GM23248 (cell line): ENCODE measurements at regions not wholly inside any gene's neighbourhood (a gene's known extent, or its start where the extent isn't known, plus 50 kb on each side); places are given as distances from the start of the nearest gene placed in this dataset.

Experiments
- DNase-seq: peaks from one replicate; pipeline ENCODE4 v3.0.0-alpha.2; 2015
- H2AFZ ChIP-seq: fragments of 200-600 bp; sonication (generic); 2 replicates; pipeline ENCODE4 v1.6.1; 2016; ENCODE audit warnings: antibody characterized with exemption
- H3F3A ChIP-seq: fragments of 200-600 bp; sonication (generic); 2 replicates; pipeline ENCODE4 v1.6.1; 2016; ENCODE audit warnings: mild to moderate bottlenecking, antibody characterized with exemption, mixed run types; ENCODE audit not compliant: insufficient read depth
- H3K27ac ChIP-seq: fragments of 200-600 bp; sonication (generic); 2 replicates; pipeline ENCODE4 v1.5.1; 2016; ENCODE audit warnings: mild to moderate bottlenecking
- H3K27me3 ChIP-seq: fragments of 200-600 bp; sonication (generic); replicated peaks from 2 replicates; pipeline ENCODE4 v1.6.1; 2016; ENCODE audit warnings: mild to moderate bottlenecking; ENCODE audit not compliant: insufficient read depth
- H3K36me3 ChIP-seq: fragments of 200-600 bp; sonication (generic); 2 replicates; pipeline ENCODE4 v1.6.1; 2016; ENCODE audit warnings: low read depth, mild to moderate bottlenecking
- H3K4me1 ChIP-seq: fragments of 200-600 bp; sonication (generic); 2 replicates; pipeline ENCODE4 v1.6.1; 2016; ENCODE audit warnings: mild to moderate bottlenecking; ENCODE audit not compliant: insufficient read depth
- H3K4me2 ChIP-seq: fragments of 200-600 bp; sonication (generic); one replicate; pipeline ENCODE4 v1.6.1; 2016; ENCODE audit warnings: mild to moderate bottlenecking; ENCODE audit not compliant: unreplicated experiment
- H3K4me3 ChIP-seq: fragments of 200-600 bp; sonication (generic); 2 replicates; pipeline ENCODE4 v1.5.1; 2016; ENCODE audit warnings: mild to moderate bottlenecking
- H3K79me2 ChIP-seq: fragments of 200-600 bp; sonication (generic); 2 replicates; pipeline ENCODE4 v1.6.1; 2016; ENCODE audit warnings: mild to moderate bottlenecking; ENCODE audit not compliant: insufficient read depth
- H3K9ac ChIP-seq: fragments of 200-600 bp; sonication (generic); 2 replicates; pipeline ENCODE4 v1.6.1; 2016; ENCODE audit warnings: mild to moderate bottlenecking
- H3K9me2 ChIP-seq: fragments of 200-600 bp; sonication (generic); 2 replicates; pipeline ENCODE4 v1.6.1; 2016; ENCODE audit warnings: mixed run types, mild to moderate bottlenecking, moderate library complexity; ENCODE audit not compliant: insufficient read depth
- H3K9me3 ChIP-seq: fragments of 200-600 bp; sonication (generic); one replicate; pipeline ENCODE4 v1.6.1; 2017; ENCODE audit warnings: low read depth
- H4K20me1 ChIP-seq: fragments of 200-600 bp; sonication (generic); 2 replicates; pipeline ENCODE4 v1.6.0; 2016; ENCODE audit not compliant: insufficient read depth
- EZH2 ChIP-seq: fragments of 200-600 bp; sonication (generic); IDR thresholded peaks from 2 replicates; pipeline ENCODE4 v1.6.1; 2018; ENCODE audit warnings: antibody characterized with exemption, mild to moderate bottlenecking; ENCODE audit not compliant: insufficient read depth, poor library complexity, severe bottlenecking
- EZH2phosphoT487 ChIP-seq: fragments of 200-600 bp; sonication (generic); IDR thresholded peaks from 2 replicates; pipeline ENCODE4 v1.6.1; 2018; ENCODE audit warnings: antibody characterized with exemption, moderate library complexity, mild to moderate bottlenecking, low read depth; ENCODE audit not compliant: insufficient read depth
- WGBS, 2 experiments: methylation state at CpG; one replicate each; pipeline ENCODE4 v1.1.6; 2015 to 2017; ENCODE audit warnings: low lambda C conversion rate in 2 of 2, low coverage in 1 of 2; ENCODE audit errors: missing lambda C conversion rate in 2 of 2; 5-methylcytosine and 5-hydroxymethylcytosine counted together
- in situ Hi-C: fragments of 300-500 bp; cut with MboI; formaldehyde crosslinking; loops from 2 replicates; pipeline ENCODE4 v1.15.0; 2020

DNA sequence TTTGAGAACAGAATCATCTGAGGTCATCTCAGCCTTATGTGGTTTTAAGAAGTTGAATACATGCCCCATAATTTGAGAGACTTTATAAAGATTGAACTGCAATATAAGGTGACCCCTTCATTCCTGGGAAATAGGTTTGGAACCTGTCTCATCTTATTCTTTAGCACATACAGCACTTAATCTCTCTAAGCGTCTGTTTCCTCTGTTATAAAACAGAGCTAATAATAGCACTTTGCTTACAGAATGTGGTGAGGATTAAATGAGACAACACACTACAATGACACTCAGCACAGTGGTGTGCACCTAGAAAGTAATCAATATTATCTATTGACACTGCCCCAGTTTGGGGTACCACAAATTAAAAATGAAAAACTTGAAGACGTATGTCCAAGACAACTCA is 102.1 kb downstream of the DUSP6 start:
- no peak for TF ChIP-seq EZH2phosphoT487
- TF ChIP-seq EZH2, result no peak
- Histone ChIP-seq H3K9me3 (no peaks in the 10 kb centered on the region), H3K79me2 (no peaks in the 10 kb centered on the region), H3K27ac (no peak overlapping the region), H2AFZ (no peak overlapping the region), H3K36me3 (no peaks in the 10 kb centered on the region), H3K9ac (no peak overlapping the region), H3K4me1 (peaks cover 17% of the 10 kb centered on the region), H3F3A (peaks cover 19% of the 10 kb centered on the region), H4K20me1 (no peaks in the 10 kb centered on the region), H3K27me3 (no peaks in the 10 kb centered on the region), H3K4me2 (no peak overlapping the region), H3K4me3 (no peak overlapping the region), H3K9me2 (no peaks in the 10 kb centered on the region)
- in situ Hi-C loops, result no loop called here
- no peak for DNase-seq
- 98% methylated on average over 2 of the region's 2 CpGs for WGBS, 2 experiments

GRCh38 chr12:89247967-89248366 is 104.3 kb downstream of the DUSP6 start:
- Histone ChIP-seq H4K20me1 (no peaks in the 10 kb centered on the region), H3K27me3 (no peaks in the 10 kb centered on the region), H3K36me3 (no peaks in the 10 kb centered on the region), H3K4me1 (peaks cover 37% of the 10 kb centered on the region), H2AFZ (no peak overlapping the region), H3F3A (peaks cover 41% of the 10 kb centered on the region), H3K9me2 (no peaks in the 10 kb centered on the region), H3K79me2 (no peaks in the 10 kb centered on the region), H3K9ac (no peak overlapping the region), H3K27ac (no peak overlapping the region), H3K9me3 (no peaks in the 10 kb centered on the region), H3K4me2 (peak overlapping the region; percentile 48), H3K4me3 (no peak overlapping the region)
- peak; percentile 73 for DNase-seq
- in situ Hi-C loops, result no loop called here
- no peak for TF ChIP-seq EZH2
- TF ChIP-seq EZH2phosphoT487, result no peak
- WGBS, 2 experiments, result 31 to 32% methylated on average over 2 of the region's 2 CpGs

DNA sequence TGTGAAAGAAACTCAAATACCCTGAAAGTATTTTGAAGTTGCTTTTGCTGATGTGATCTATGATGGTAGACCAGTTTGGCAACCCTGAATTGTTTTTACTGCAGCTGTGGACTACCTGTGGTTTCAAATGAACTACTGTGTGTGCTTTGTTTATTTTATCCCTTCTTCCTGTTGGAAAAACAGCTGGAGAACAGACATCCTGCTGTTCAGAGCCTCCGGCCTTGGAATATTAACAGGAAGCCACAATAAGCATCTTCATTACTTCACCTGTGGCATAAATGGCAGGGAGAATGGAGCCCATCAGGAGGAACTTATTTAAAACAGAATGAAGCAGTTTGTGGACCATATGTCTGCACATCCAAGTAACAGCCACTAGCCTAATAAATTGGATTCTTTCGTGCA is 104.8 kb downstream of the DUSP6 start:
- Histone ChIP-seq H3K9me3 (no peaks in the 10 kb centered on the region), H4K20me1 (no peaks in the 10 kb centered on the region), H3K27me3 (no peaks in the 10 kb centered on the region), H3K4me2 (peak overlapping the region; percentile 48), H3K9ac (no peak overlapping the region), H2AFZ (no peak overlapping the region), H3K4me1 (peaks cover 37% of the 10 kb centered on the region), H3K9me2 (no peaks in the 10 kb centered on the region), H3K36me3 (no peaks in the 10 kb centered on the region), H3K4me3 (no peak overlapping the region), H3K79me2 (no peaks in the 10 kb centered on the region), H3F3A (peaks cover 42% of the 10 kb centered on the region), H3K27ac (no peak overlapping the region)
- TF ChIP-seq EZH2 (no peak), EZH2phosphoT487 (no peak)
- peak; percentile 21 for DNase-seq
- 43 to 44% methylated on average over 2 of the region's 2 CpGs for WGBS, 2 experiments
- in situ Hi-C loops, result no loop called here

GRCh38 chr12:89245090-89245489 is 107.2 kb downstream of the DUSP6 start:
- peak; percentile 78 for DNase-seq
- Histone ChIP-seq H3K9me2 (no peaks in the 10 kb centered on the region), H3K9me3 (no peaks in the 10 kb centered on the region), H3K79me2 (no peaks in the 10 kb centered on the region), H3K27ac (peak overlapping the region; percentile 50), H2AFZ (no peak overlapping the region), H3K9ac (no peak overlapping the region), H3K4me1 (peaks cover 37% of the 10 kb centered on the region), H3K4me2 (peak overlapping the region; percentile 69), H4K20me1 (no peaks in the 10 kb centered on the region), H3F3A (peaks cover 36% of the 10 kb centered on the region), H3K36me3 (no peaks in the 10 kb centered on the region), H3K4me3 (peak overlapping the region; percentile 18; the same call in 1 of the 2 replicates), H3K27me3 (no peaks in the 10 kb centered on the region)
- WGBS, 2 experiments, result 29 to 32% methylated on average over 5 of the region's 5 CpGs
- in situ Hi-C loops, result no loop called here
- TF ChIP-seq EZH2phosphoT487 (no peak), EZH2 (no peak)

- H3K27ac ChIP-seq, result peak overlapping the region; percentile 50
- 12 to 13% methylated on average over 3 of the region's 3 CpGs for WGBS, 2 experiments
- in situ Hi-C loops, result no loop called here
- no peaks in the 10 kb centered on the region for H3K27me3 ChIP-seq
- peak; percentile 42 for DNase-seq
- peak overlapping the region; percentile 18 for H3K4me3 ChIP-seq
- H3K79me2 ChIP-seq, result no peaks in the 10 kb centered on the region
- H3K4me2 ChIP-seq, result peak overlapping the region; percentile 69
- H3K9ac ChIP-seq, result 0 out of 2 replicates have a peak overlapping the region, but pooled peaks have one; percentile 9
- peak overlapping the region; percentile 43 for H2AFZ ChIP-seq
- H3F3A ChIP-seq, result peaks cover 36% of the 10 kb centered on the region
- H3K9me3 ChIP-seq, result no peaks in the 10 kb centered on the region
- no peak for TF ChIP-seq EZH2
- no peak for TF ChIP-seq EZH2phosphoT487
- no peaks in the 10 kb centered on the region for H4K20me1 ChIP-seq
- no peaks in the 10 kb centered on the region for H3K9me2 ChIP-seq
- no peaks in the 10 kb centered on the region for H3K36me3 ChIP-seq
- peaks cover 37% of the 10 kb centered on the region for H3K4me1 ChIP-seq
Measured at GRCh38 chr12:89244536-89244935, 107.8 kb downstream of the DUSP6 start.
